ENCODE measurements at regions not wholly inside any gene's neighbourhood (a gene's known extent, or its start where the extent isn't known, plus 50 kb on each side); places are given as distances from the start of the nearest gene placed in this dataset.
A peak's percentile ranks its signal among the peaks of the same experiment; 100 is the strongest.

DNA sequence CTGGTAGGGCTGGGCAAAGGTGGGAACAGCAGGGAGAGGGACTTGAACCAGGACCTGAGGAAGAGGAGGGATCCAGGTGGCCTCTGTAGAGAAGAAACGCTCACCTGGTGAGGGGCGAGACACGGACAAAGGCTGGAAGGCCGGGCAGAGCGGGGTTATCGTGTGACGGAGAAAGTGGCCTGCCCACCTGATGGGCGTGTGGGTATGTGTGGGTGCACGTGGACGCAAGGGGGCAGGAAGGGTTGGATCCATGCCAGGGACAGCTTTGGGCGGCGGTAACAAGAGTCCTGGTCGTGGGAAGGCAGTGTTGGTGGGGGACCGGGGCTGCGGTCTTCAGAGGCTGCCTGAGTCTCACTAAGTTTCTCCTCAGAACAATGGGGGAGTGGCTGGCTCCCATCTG lies 104.1 kb upstream of the GSE1 start:
- WGBS (ENCODE audit: insufficient coverage): 89% methylated on average over 15 of the region's 15 CpGs
- no peak overlapping the region for H3K4me2 ChIP-seq (replicated peaks; ENCODE audit: extremely low read depth, low read length, poor library complexity, severe bottlenecking)
- no peaks in the 10 kb centered on the region for H3K4me1 ChIP-seq (ENCODE audit: control insufficient read depth in 1 of 2, insufficient read depth in 2 of 2, low read length in 2 of 2)
- no peaks in the 10 kb centered on the region for H3K36me3 ChIP-seq (replicated peaks in 1 of 2; ENCODE audit: control insufficient read depth in 1 of 2, insufficient read depth in 2 of 2, low read length in 2 of 2)
- H3K4me3 ChIP-seq (replicated peaks in 1 of 3; ENCODE audit: low read depth in 2 of 3, low read length in 3 of 3): no peak overlapping the region
- Mint-ChIP-seq H3K4me3 (no peak overlapping the region), H3K36me3 (no peaks in the 10 kb centered on the region), H3K27ac (peak overlapping the region in 2 of 7 donors; percentile 31 to 41), H3K27me3 (ENCODE audit: low read depth in 3 of 3) (peaks cover 1 to 6% (median 6%) of the 10 kb centered on the region in 3 donors), H3K4me1 (no peaks in the 10 kb centered on the region), H3K9me3 (no peaks in the 10 kb centered on the region)
- H3K9ac ChIP-seq (ENCODE audit: insufficient read depth, low read length, poor library complexity, severe bottlenecking): no peak overlapping the region
- H2AFZ ChIP-seq (ENCODE audit: insufficient read depth, low read depth, low read length, poor library complexity, severe bottlenecking): no peak overlapping the region
- DNase-seq: no peak
- H3K79me2 ChIP-seq (ENCODE audit: insufficient read depth, low read length): no peaks in the 10 kb centered on the region
- intact Hi-C loops (cut with micrococcal nuclease): no loop called here
- H3K9me3 ChIP-seq (replicated peaks in 1 of 2; ENCODE audit: control insufficient read depth in 1 of 2, insufficient read depth in 1 of 2, low read length in 2 of 2): no peaks in the 10 kb centered on the region
- H4K20me1 ChIP-seq (ENCODE audit: insufficient read depth, low read length): no peaks in the 10 kb centered on the region
- no peak overlapping the region for H3K27ac ChIP-seq (ENCODE audit: low read depth in 1 of 2, low read length in 2 of 2)
- H3K27me3 ChIP-seq (ENCODE audit: control insufficient read depth in 2 of 2, insufficient read depth in 2 of 2, low read length in 2 of 2): no peaks in the 10 kb centered on the region
- TF ChIP-seq, protein P1, sequence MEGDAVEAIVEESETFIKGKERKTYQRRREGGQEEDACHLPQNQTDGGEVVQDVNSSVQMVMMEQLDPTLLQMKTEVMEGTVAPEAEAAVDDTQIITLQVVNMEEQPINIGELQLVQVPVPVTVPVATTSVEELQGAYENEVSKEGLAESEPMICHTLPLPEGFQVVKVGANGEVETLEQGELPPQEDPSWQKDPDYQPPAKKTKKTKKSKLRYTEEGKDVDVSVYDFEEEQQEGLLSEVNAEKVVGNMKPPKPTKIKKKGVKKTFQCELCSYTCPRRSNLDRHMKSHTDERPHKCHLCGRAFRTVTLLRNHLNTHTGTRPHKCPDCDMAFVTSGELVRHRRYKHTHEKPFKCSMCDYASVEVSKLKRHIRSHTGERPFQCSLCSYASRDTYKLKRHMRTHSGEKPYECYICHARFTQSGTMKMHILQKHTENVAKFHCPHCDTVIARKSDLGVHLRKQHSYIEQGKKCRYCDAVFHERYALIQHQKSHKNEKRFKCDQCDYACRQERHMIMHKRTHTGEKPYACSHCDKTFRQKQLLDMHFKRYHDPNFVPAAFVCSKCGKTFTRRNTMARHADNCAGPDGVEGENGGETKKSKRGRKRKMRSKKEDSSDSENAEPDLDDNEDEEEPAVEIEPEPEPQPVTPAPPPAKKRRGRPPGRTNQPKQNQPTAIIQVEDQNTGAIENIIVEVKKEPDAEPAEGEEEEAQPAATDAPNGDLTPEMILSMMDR (IDR thresholded peaks at IDR 0.05): no peak

DNA sequence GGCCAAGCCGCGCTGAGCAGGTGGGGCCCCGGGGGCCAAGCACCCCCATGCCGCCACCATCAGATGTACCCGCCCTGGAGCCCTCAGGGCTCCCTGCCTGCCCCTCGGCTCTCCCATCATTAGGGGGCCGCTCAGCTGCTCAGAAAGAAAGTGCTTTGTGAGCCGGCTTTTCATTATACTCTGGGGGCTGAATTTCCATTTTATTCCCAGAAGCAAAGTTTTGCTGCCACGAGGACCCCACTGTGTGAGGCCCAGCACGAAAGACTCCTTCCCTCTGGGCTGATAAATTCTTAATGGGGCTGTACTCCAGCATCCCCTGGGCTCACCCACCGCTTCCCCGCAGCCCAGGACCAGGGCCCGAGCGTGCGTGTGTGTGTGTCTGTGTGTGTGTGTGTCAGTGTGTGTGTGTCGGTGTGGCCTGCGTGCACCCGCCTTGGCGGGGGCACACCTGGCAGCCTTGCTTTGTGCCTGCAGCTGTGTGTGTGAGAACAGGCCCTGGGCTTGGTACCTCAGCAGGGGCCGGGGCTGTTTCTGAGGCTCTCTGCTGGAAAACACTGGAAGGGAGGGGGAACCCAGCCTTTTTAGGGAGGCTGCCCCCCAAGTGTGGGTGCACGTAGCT lies 103.0 kb upstream of the GSE1 start:
- TF ChIP-seq, protein P1 (IDR thresholded peaks at IDR 0.05): no peak
- Histone ChIP-seq H4K20me1 (ENCODE audit: insufficient read depth, low read length) (no peaks in the 10 kb centered on the region), H3K27me3 (ENCODE audit: control insufficient read depth in 2 of 2, insufficient read depth in 2 of 2, low read length in 2 of 2) (no peaks in the 10 kb centered on the region), H3K79me2 (ENCODE audit: insufficient read depth, low read length) (no peaks in the 10 kb centered on the region), H3K4me2 (replicated peaks; ENCODE audit: extremely low read depth, low read length, poor library complexity, severe bottlenecking) (no peak overlapping the region), H3K36me3 (replicated peaks in 1 of 2; ENCODE audit: control insufficient read depth in 1 of 2, insufficient read depth in 2 of 2, low read length in 2 of 2) (no peaks in the 10 kb centered on the region), H3K9ac (ENCODE audit: insufficient read depth, low read length, poor library complexity, severe bottlenecking) (no peak overlapping the region), H3K27ac (ENCODE audit: low read depth in 1 of 2, low read length in 2 of 2) (no peak overlapping the region), H3K4me1 (ENCODE audit: control insufficient read depth in 1 of 2, insufficient read depth in 2 of 2, low read length in 2 of 2) (no peaks in the 10 kb centered on the region), H3K4me3 (replicated peaks in 1 of 3; ENCODE audit: low read depth in 2 of 3, low read length in 3 of 3) (no peak overlapping the region), H2AFZ (ENCODE audit: insufficient read depth, low read depth, low read length, poor library complexity, severe bottlenecking) (no peak overlapping the region), H3K9me3 (replicated peaks in 1 of 2; ENCODE audit: control insufficient read depth in 1 of 2, insufficient read depth in 1 of 2, low read length in 2 of 2) (no peaks in the 10 kb centered on the region)
- DNase-seq: no peak
- no peak overlapping the region for H3K27ac Mint-ChIP-seq
- no peak overlapping the region for H3K4me3 Mint-ChIP-seq
- H3K4me1 Mint-ChIP-seq: no peaks in the 10 kb centered on the region
- no peaks in the 10 kb centered on the region for H3K9me3 Mint-ChIP-seq
- no peaks in the 10 kb centered on the region for H3K36me3 Mint-ChIP-seq
- 91% methylated on average over 18 of the region's 21 CpGs for WGBS (ENCODE audit: insufficient coverage)
- H3K27me3 Mint-ChIP-seq (ENCODE audit: low read depth in 3 of 3): peaks cover 1 to 6% (median 6%) of the 10 kb centered on the region in 3 donors
- intact Hi-C loops (cut with micrococcal nuclease): no loop called here

All from CD14-positive monocyte (primary cell).